ENCODE measurements at regions not wholly inside any gene's neighbourhood (a gene's known extent, or its start where the extent isn't known, plus 50 kb on each side); places are given as distances from the start of the nearest gene placed in this dataset.

DNA sequence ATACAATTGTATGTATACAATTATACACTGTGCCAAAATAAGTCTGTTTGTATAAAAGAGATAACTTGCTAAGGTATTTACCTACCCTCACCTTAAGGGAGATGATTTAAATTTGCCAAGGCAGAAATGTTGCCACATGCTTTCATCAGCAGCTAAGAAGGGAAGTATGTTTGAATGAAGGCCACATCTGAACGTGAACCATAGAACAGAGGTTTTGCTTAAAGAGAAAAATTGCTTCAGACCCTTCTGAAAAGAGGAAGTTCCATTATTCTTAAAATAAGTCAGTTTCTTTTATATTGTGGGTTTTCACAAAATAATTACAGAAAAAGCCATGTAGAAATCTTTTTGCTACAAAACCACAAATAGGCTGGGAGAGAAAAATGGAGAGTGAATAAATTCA is 621.5 kb upstream of the HTR2C start:
- H3K4me1 ChIP-seq (ENCODE audit: control insufficient read depth, low read depth, low read length) = peaks cover 48% of the 10 kb centered on the region
- H3K9me3 ChIP-seq (ENCODE audit: control insufficient read depth, low read depth, low read length) = no peaks in the 10 kb centered on the region
- H3K9ac ChIP-seq (ENCODE audit: low read length) = no peak overlapping the region
- no peaks in the 10 kb centered on the region for H3K36me3 ChIP-seq (ENCODE audit: control insufficient read depth, low read depth, low read length)
- H3K27me3 ChIP-seq (ENCODE audit: control insufficient read depth, insufficient read depth, low read length) = no peaks in the 10 kb centered on the region
- no peak overlapping the region for H3K27ac ChIP-seq (ENCODE audit: low read length)
- no peak overlapping the region for H3K4me3 ChIP-seq (ENCODE audit: low read length)

DNA sequence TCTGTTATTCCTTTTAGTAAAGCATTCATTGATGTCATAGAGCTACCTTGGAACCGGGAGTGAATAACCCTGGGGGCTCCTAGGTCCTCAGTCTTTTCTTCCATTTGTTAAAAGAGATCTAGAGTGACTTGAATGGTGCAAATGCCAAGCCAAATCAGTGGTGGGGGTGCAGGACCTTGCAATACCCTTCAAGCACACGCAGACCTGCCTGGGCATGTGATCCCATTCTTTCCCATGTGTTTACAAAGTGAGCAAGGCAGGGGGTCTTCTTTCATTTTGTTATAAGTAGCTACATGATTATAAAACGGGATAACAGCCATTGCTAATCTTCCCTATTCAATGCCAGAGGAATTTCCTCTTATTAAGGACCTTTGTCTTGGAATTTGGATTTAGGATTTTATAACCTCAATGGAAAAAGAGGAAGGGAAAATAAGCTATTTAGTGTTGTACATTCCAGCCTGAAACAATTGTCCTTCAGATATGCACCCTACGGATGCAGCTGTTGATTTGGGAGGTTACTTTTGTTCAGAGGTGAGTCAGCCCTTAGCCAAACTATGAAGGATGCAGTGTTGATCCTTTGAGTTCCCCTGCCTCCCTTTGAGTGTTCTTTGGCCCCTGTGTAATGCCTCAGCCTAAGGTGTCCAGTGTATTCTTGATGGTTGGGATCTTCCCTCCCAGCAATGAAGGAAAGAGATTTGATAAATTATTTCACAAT is 623.8 kb upstream of the HTR2C start:
- H3K4me3 ChIP-seq (ENCODE audit: low read length) = peak overlapping the region; percentile 0
- peaks cover 41% of the 10 kb centered on the region for H3K4me1 ChIP-seq (ENCODE audit: control insufficient read depth, low read depth, low read length)
- H3K9me3 ChIP-seq (ENCODE audit: control insufficient read depth, low read depth, low read length) = no peaks in the 10 kb centered on the region
- H3K27ac ChIP-seq (ENCODE audit: low read length) = peak overlapping the region; percentile 44
- H3K27me3 ChIP-seq (ENCODE audit: control insufficient read depth, insufficient read depth, low read length) = no peaks in the 10 kb centered on the region
- H3K36me3 ChIP-seq (ENCODE audit: control insufficient read depth, low read depth, low read length) = peaks cover 4% of the 10 kb centered on the region
- no peak overlapping the region for H3K9ac ChIP-seq (ENCODE audit: low read length)

DNA sequence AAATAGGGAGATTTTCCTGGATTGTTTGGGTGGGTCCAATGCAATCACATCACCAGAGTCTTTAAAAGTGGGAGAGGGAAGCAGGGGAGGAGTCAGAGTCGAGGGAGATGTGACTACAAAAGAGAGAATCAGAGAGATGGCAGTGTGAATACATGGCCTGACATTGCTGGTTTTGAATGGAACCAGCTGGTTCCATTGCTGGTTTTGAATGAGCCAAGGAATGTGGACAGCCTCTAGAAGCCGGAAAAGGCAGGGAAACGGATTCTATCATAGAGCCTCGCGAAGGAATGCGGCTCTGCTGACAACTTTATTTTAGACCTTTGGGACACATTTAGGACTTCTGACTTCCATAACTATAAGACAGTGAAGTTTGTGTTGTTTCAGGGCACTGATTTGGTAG is 627.0 kb upstream of the HTR2C start:
- peaks cover 12% of the 10 kb centered on the region for H3K36me3 ChIP-seq (ENCODE audit: control insufficient read depth, low read depth, low read length)
- H3K9me3 ChIP-seq (ENCODE audit: control insufficient read depth, low read depth, low read length) = peaks cover 4% of the 10 kb centered on the region
- no peak overlapping the region for H3K4me3 ChIP-seq (ENCODE audit: low read length)
- H3K9ac ChIP-seq (ENCODE audit: low read length) = no peak overlapping the region
- H3K27me3 ChIP-seq (ENCODE audit: control insufficient read depth, insufficient read depth, low read length) = no peaks in the 10 kb centered on the region
- H3K4me1 ChIP-seq (ENCODE audit: control insufficient read depth, low read depth, low read length) = peaks cover 35% of the 10 kb centered on the region
- no peak overlapping the region for H3K27ac ChIP-seq (ENCODE audit: low read length)

DNA sequence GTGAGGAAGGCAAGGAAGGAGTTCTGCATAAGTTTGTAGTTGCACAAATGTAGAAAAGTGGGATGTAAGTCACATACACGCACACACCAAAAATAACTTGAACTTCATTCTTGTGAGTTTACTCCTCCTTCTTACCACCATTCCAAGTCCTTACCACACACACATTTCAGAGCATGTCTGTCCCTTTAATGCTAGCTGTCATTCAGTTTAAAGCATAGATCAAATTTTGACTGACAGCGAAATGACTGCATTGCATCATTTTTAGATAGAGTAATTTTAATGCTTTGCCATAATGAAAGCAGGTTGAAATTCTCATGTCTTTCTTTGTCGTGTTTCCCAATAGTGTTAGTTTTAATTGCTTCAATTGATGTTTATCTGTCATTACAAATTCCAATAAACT is 629.6 kb upstream of the HTR2C start:
- Histone ChIP-seq H3K27ac (ENCODE audit: low read length) (no peak overlapping the region), H3K9me3 (ENCODE audit: control insufficient read depth, low read depth, low read length) (peaks cover 6% of the 10 kb centered on the region), H3K36me3 (ENCODE audit: control insufficient read depth, low read depth, low read length) (peaks cover 12% of the 10 kb centered on the region), H3K27me3 (ENCODE audit: control insufficient read depth, insufficient read depth, low read length) (no peaks in the 10 kb centered on the region), H3K4me1 (ENCODE audit: control insufficient read depth, low read depth, low read length) (peaks cover 32% of the 10 kb centered on the region), H3K9ac (ENCODE audit: low read length) (no peak overlapping the region), H3K4me3 (ENCODE audit: low read length) (no peak overlapping the region)

DNA sequence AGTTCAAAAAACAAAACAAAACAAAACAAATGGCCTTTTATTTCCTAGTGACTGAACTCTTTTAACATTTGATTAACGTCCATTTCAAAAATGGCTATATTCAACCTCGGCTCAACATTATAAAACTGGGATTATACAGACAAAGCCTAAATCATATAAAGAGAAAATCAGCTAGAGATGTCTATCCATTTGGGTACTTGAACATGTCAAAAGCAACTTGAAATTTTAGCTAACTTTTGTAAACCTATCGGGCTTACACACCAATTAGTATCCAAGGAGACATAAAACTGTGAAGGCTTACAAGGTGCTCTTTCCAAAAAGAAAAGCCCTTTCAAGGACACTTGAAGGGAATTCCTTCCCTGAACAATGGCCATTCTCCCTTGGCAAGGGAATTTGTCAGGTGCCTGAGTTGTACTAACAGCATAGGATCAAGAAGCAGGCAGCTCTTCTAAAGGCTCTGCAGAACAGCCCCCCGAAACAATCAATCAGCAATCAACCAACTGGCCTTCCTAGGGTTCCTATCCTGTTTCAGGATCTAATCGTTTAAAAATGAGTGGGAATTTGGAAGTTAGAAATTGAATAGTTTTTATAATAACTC is 633.7 kb upstream of the HTR2C start:
- H3K36me3 ChIP-seq (ENCODE audit: control insufficient read depth, low read depth, low read length) = peaks cover 8% of the 10 kb centered on the region
- H3K27me3 ChIP-seq (ENCODE audit: control insufficient read depth, insufficient read depth, low read length) = no peaks in the 10 kb centered on the region
- peaks cover 21% of the 10 kb centered on the region for H3K4me1 ChIP-seq (ENCODE audit: control insufficient read depth, low read depth, low read length)
- H3K4me3 ChIP-seq (ENCODE audit: low read length) = no peak overlapping the region
- no peak overlapping the region for H3K9ac ChIP-seq (ENCODE audit: low read length)
- peaks cover 6% of the 10 kb centered on the region for H3K9me3 ChIP-seq (ENCODE audit: control insufficient read depth, low read depth, low read length)
- no peak overlapping the region for H3K27ac ChIP-seq (ENCODE audit: low read length)

DNA sequence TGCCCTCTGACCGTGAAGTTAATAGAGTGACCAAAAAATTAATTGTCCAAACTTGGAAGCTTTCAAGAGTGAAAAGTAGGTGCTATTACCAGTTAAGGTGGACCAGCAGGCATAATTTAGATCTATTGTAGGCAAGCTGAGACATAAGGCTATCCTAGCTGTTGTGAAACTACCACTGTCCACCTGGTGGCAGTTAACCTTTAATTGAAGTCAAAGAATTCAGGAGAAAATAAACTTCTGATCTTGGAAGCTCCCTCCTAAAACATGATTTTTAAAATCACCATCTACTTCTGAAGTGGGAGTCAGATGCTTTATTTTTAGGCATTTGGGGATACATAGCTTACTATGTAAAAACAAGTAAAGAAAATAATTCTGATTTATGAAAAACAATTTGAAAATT is 636.3 kb upstream of the HTR2C start:
- no peak overlapping the region for H3K4me3 ChIP-seq (ENCODE audit: low read length)

DNA sequence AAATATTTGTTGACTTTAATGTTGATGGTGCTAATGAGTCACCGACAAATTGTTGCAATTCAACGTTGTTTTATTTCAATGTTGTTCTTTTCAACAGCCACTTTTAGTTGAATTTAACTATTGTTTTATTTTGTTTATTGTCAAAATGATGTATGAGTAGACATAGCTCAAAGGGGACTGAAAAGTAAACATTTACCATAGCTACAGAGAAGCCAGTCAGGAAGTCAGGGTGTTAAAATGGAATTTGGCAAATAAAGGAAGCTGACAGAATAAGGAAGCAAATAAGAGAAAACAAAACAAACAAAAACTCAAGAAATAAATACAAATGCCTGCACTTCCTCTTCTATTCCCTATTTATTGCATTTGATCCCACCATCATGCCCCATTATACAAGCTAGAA is 648.4 kb upstream of the HTR2C start:
- Histone ChIP-seq H3K36me3 (ENCODE audit: control insufficient read depth, low read depth, low read length) (no peaks in the 10 kb centered on the region), H3K27me3 (ENCODE audit: control insufficient read depth, insufficient read depth, low read length) (no peaks in the 10 kb centered on the region)

More for the DNA sequence above, 636.3 kb upstream of the HTR2C start:
- H3K9ac ChIP-seq (ENCODE audit: low read length) = no peak overlapping the region
- peaks cover 6% of the 10 kb centered on the region for H3K9me3 ChIP-seq (ENCODE audit: control insufficient read depth, low read depth, low read length)
- peaks cover 21% of the 10 kb centered on the region for H3K4me1 ChIP-seq (ENCODE audit: control insufficient read depth, low read depth, low read length)
- peaks cover 2% of the 10 kb centered on the region for H3K36me3 ChIP-seq (ENCODE audit: control insufficient read depth, low read depth, low read length)
- no peaks in the 10 kb centered on the region for H3K27me3 ChIP-seq (ENCODE audit: control insufficient read depth, insufficient read depth, low read length)
- no peak overlapping the region for H3K27ac ChIP-seq (ENCODE audit: low read length)

DNA sequence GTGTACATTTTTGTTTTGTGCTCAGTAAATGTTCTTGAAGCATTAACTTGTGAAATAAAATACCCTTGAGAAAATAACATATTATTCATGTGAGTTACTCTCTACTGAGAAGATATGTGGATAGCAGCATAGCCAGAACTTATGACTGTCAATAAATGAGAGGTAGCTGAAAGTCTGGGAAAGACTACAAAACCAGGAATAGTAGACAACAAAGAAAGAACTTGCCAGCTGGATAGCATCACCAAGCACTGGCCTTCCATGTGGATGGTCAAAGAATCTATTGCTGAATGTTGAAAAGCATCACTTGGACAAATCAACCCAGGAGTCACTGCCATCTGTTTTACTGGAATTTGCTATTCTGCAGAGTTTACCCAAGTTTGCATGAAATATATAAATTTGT is 650.0 kb upstream of the HTR2C start:
- H3K4me1 ChIP-seq (ENCODE audit: control insufficient read depth, low read depth, low read length) = peaks cover 13% of the 10 kb centered on the region
- H3K36me3 ChIP-seq (ENCODE audit: control insufficient read depth, low read depth, low read length) = no peaks in the 10 kb centered on the region
- H3K4me3 ChIP-seq (ENCODE audit: low read length) = no peak overlapping the region
- no peak overlapping the region for H3K9ac ChIP-seq (ENCODE audit: low read length)
- no peak overlapping the region for H3K27ac ChIP-seq (ENCODE audit: low read length)
- H3K27me3 ChIP-seq (ENCODE audit: control insufficient read depth, insufficient read depth, low read length) = no peaks in the 10 kb centered on the region
- no peaks in the 10 kb centered on the region for H3K9me3 ChIP-seq (ENCODE audit: control insufficient read depth, low read depth, low read length)

More for the DNA sequence above, 648.4 kb upstream of the HTR2C start:
- no peak overlapping the region for H3K27ac ChIP-seq (ENCODE audit: low read length)
- H3K9ac ChIP-seq (ENCODE audit: low read length) = no peak overlapping the region
- peaks cover 13% of the 10 kb centered on the region for H3K4me1 ChIP-seq (ENCODE audit: control insufficient read depth, low read depth, low read length)
- H3K4me3 ChIP-seq (ENCODE audit: low read length) = no peak overlapping the region
- H3K9me3 ChIP-seq (ENCODE audit: control insufficient read depth, low read depth, low read length) = no peaks in the 10 kb centered on the region

DNA sequence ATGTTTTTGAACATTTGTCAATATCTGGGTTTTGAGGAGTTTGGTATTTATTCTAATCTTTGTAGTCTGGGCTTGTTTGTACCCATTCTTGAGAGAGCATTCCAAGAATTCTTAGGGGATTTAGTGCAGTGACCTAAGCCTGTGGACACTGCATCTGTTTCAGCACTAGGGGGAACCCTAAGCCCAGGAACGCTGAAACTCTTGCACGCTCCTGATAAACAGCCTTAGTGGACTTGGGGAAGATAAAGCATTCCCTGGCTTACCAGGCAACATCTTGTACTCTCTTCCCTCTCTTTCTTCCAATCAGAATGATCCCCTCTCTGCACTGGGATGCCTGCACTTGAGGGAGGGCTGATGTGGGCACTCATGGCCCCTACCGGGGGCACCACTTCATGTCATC is 654.9 kb upstream of the HTR2C start:
- Histone ChIP-seq H3K27me3 (ENCODE audit: control insufficient read depth, insufficient read depth, low read length) (no peaks in the 10 kb centered on the region), H3K27ac (ENCODE audit: low read length) (no peak overlapping the region)

DNA sequence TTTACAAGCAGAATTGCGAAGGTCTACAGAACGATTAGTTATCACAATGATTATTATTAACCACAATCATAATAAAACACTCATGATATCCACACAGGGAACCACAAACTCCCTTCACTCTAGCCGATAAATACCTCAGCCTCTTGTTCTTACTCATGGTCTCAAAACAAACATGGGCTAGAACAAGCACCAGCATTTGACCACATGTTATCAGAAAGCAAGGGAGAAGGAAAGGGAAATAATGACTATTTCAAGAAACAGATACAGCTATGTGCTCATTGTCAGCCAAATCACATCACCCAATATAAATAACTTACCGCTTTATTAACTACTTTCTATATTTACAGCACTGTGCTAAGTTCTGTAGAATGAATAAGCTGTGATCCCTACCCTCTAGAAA is 663.2 kb upstream of the HTR2C start:
- no peaks in the 10 kb centered on the region for H3K27me3 ChIP-seq (ENCODE audit: control insufficient read depth, insufficient read depth, low read length)

More for the DNA sequence above, 654.9 kb upstream of the HTR2C start:
- peaks cover 5% of the 10 kb centered on the region for H3K36me3 ChIP-seq (ENCODE audit: control insufficient read depth, low read depth, low read length)
- H3K9ac ChIP-seq (ENCODE audit: low read length) = no peak overlapping the region
- no peak overlapping the region for H3K4me3 ChIP-seq (ENCODE audit: low read length)
- H3K9me3 ChIP-seq (ENCODE audit: control insufficient read depth, low read depth, low read length) = no peaks in the 10 kb centered on the region
- H3K4me1 ChIP-seq (ENCODE audit: control insufficient read depth, low read depth, low read length) = peaks cover 6% of the 10 kb centered on the region

DNA sequence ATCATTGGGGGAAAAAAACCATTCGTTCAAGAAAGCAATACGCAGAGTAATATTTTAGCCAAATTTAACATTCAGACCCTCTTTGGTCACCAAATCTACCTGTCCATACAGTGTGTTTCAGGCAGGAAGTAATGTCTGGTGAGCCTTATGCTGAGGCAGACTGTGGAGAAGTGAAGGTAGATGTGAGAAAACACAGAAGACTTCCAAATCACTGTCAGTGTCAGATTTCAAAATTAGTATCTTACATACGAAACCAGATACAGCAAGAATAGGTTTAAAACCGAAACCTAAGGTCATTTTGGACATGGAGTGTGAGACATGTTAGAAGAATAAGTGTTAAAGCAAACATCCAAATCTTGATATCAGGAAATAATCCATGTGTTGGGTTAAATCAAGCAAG is 664.5 kb upstream of the HTR2C start:
- Histone ChIP-seq H3K4me1 (ENCODE audit: control insufficient read depth, low read depth, low read length) (no peaks in the 10 kb centered on the region), H3K27ac (ENCODE audit: low read length) (no peak overlapping the region), H3K9ac (ENCODE audit: low read length) (no peak overlapping the region), H3K36me3 (ENCODE audit: control insufficient read depth, low read depth, low read length) (no peaks in the 10 kb centered on the region), H3K27me3 (ENCODE audit: control insufficient read depth, insufficient read depth, low read length) (no peaks in the 10 kb centered on the region), H3K4me3 (ENCODE audit: low read length) (no peak overlapping the region), H3K9me3 (ENCODE audit: control insufficient read depth, low read depth, low read length) (no peaks in the 10 kb centered on the region)

More for the DNA sequence above, 663.2 kb upstream of the HTR2C start:
- Histone ChIP-seq H3K27ac (ENCODE audit: low read length) (no peak overlapping the region), H3K36me3 (ENCODE audit: control insufficient read depth, low read depth, low read length) (no peaks in the 10 kb centered on the region), H3K9me3 (ENCODE audit: control insufficient read depth, low read depth, low read length) (no peaks in the 10 kb centered on the region), H3K4me3 (ENCODE audit: low read length) (no peak overlapping the region), H3K9ac (ENCODE audit: low read length) (no peak overlapping the region), H3K4me1 (ENCODE audit: control insufficient read depth, low read depth, low read length) (no peaks in the 10 kb centered on the region)

DNA sequence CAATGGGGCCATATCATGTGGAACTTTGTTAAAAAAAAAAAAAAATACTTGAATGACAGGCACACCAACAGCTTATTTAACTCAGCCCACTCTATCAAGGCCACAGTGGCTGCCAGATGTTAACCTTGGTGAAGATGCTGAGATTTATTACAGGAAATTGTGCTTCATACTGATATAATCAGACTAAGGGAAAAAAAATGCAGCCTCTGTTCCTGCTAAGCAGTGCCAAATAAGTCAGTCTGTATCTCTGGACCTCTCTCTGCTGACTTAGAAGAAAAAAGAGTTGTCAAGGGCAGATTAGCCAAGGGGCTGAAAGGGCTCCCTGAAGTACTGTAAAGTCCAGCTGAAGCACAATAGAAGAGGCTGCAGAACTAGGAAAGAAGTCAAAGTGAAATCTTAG is 677.7 kb upstream of the HTR2C start:
- Histone ChIP-seq H3K4me3 (ENCODE audit: low read length) (no peak overlapping the region), H3K9me3 (ENCODE audit: control insufficient read depth, low read depth, low read length) (no peaks in the 10 kb centered on the region), H3K36me3 (ENCODE audit: control insufficient read depth, low read depth, low read length) (no peaks in the 10 kb centered on the region), H3K27me3 (ENCODE audit: control insufficient read depth, insufficient read depth, low read length) (no peaks in the 10 kb centered on the region), H3K4me1 (ENCODE audit: control insufficient read depth, low read depth, low read length) (peaks cover 3% of the 10 kb centered on the region), H3K9ac (ENCODE audit: low read length) (no peak overlapping the region), H3K27ac (ENCODE audit: low read length) (no peak overlapping the region)

All from iPS-18a (cell line).